ENCODE measurements at regions not wholly inside any gene's neighbourhood (a gene's known extent, or its start where the extent isn't known, plus 50 kb on each side); places are given as distances from the start of the nearest gene placed in this dataset.
A peak's percentile ranks its signal among the peaks of the same experiment; 100 is the strongest.

GRCh38 chr16:85300406-85300968, 188.2 kb upstream of the CIBAR2 start:
- TF ChIP-seq CTCF (IDR thresholded peaks at IDR 0.05), result no peak
- DNase-seq (ENCODE audit: low spot score), result no peak
- H3K4me1 Mint-ChIP-seq (ENCODE audit: low read depth), result peaks cover 2% of the 10 kb centered on the region

DNA sequence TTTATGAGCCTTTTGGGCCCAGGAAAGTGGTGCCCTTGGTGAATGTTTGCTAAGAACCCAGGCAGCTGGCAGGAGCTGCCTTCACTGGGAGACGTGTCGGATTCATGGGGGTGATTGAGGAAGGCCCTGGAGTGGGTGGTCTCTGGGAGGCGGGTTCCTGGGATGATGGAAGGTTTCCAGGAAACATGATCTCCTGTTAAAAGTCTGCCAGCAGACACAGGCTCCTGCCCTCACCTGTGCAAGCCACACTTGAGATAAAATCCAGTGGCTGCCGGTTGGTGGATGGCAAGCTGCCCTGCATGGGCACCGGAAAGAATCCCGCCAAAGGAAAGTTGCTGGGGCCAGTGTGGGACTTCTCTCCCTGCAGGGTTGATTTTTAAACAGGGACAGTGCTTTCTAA, 189.0 kb upstream of the CIBAR2 start:
- no peak for TF ChIP-seq CTCF (IDR thresholded peaks at IDR 0.05)
- Mint-ChIP-seq H3K9me3 (ENCODE audit: low read depth) (no peaks in the 10 kb centered on the region), H3K4me1 (ENCODE audit: low read depth) (peaks cover 6% of the 10 kb centered on the region), H3K36me3 (ENCODE audit: low read depth) (no peaks in the 10 kb centered on the region), H3K27ac (ENCODE audit: unreplicated experiment) (no peak overlapping the region), H3K4me3 (ENCODE audit: unreplicated experiment) (no peak overlapping the region), H3K27me3 (ENCODE audit: low read depth) (peaks cover 14% of the 10 kb centered on the region)
- DNase-seq (ENCODE audit: low spot score), result no peak

More at GRCh38 chr16:85300406-85300968, 188.2 kb upstream of the CIBAR2 start:
- Mint-ChIP-seq H3K27me3 (ENCODE audit: low read depth) (peaks cover 11% of the 10 kb centered on the region), H3K27ac (ENCODE audit: unreplicated experiment) (no peak overlapping the region), H3K9me3 (ENCODE audit: low read depth) (no peaks in the 10 kb centered on the region), H3K4me3 (ENCODE audit: unreplicated experiment) (no peak overlapping the region), H3K36me3 (ENCODE audit: low read depth) (no peaks in the 10 kb centered on the region)

DNA sequence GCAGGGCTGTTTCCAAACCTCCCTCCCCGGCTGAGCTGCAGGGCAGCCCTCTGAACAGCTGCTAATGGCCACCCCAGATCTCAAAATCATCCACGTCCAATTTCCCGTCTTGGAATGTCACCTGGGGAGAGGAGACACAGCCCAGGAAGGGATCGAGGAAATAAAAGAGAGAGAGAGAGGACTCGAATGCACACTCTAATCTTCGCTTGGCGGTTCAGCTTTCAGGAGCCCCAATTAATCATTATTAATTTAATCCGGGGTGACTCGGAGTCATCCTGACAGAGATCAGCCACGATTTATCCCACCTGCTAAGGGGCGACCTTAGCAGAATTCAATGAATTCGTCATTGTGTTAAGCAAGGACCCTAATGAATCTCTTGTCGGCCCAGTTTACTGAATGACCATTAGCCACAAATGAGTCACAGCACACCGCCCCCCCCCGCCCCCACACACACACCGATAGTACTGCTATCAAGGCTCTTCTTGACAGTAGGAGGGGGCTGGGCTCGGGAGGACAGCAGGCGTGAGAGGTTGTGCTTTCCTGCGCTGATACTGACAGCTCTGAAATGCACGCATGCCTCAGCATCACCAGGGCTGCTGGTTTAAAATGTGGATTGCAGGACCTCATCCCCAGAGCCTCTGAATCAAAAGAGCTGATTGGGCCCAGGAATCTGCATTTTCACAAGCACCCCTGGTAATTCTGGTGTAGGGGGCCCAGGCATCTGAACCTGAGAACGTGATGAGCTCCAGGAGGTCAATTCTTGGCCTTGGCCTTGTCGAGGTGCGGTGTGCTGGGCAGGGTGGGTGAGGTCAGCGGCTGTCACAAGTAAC, 190.0 kb upstream of the CIBAR2 start:
- Mint-ChIP-seq H3K9me3 (ENCODE audit: low read depth) (no peaks in the 10 kb centered on the region), H3K27me3 (ENCODE audit: low read depth) (peaks cover 13% of the 10 kb centered on the region), H3K27ac (ENCODE audit: unreplicated experiment) (peak overlapping the region; percentile 33), H3K4me1 (ENCODE audit: low read depth) (peaks cover 7% of the 10 kb centered on the region), H3K4me3 (ENCODE audit: unreplicated experiment) (no peak overlapping the region), H3K36me3 (ENCODE audit: low read depth) (no peaks in the 10 kb centered on the region)
- DNase-seq (ENCODE audit: low spot score), result no peak
- TF ChIP-seq CTCF (IDR thresholded peaks at IDR 0.05), result no peak

DNA sequence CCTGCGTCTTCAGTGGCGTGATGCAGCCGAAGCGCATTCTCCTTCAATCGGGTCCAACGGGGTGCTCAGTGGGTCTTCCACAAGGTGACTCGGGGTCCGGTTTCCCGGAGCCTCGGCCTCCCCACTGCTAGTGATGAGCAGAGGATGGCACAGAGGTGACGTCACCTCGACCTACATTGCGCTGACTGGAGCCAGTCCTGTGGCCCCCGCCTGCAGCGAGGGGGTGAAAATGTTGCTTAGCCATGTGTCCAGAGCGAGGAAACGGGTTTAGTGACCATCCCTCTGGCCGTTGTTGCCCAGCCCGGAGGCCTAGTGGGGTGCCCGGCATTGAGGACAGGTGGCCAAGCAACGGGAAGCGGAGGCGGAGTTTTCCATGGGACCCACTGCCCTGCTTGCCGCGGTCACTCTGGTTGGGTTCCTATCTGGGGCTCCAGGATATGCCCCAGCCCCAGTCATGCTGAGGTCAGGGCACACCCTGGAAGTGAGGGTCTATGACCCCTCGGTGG, 190.6 kb upstream of the CIBAR2 start:
- Mint-ChIP-seq H3K27ac (ENCODE audit: unreplicated experiment) (no peak overlapping the region), H3K36me3 (ENCODE audit: low read depth) (no peaks in the 10 kb centered on the region), H3K9me3 (ENCODE audit: low read depth) (no peaks in the 10 kb centered on the region), H3K4me1 (ENCODE audit: low read depth) (peaks cover 7% of the 10 kb centered on the region), H3K27me3 (ENCODE audit: low read depth) (peaks cover 18% of the 10 kb centered on the region), H3K4me3 (ENCODE audit: unreplicated experiment) (no peak overlapping the region)
- TF ChIP-seq CTCF (IDR thresholded peaks at IDR 0.05), result no peak
- DNase-seq (ENCODE audit: low spot score), result no peak

- no peak for DNase-seq (ENCODE audit: low spot score)
- Mint-ChIP-seq H3K27ac (ENCODE audit: unreplicated experiment) (no peak overlapping the region), H3K27me3 (ENCODE audit: low read depth) (peaks cover 20% of the 10 kb centered on the region), H3K4me3 (ENCODE audit: unreplicated experiment) (no peak overlapping the region), H3K4me1 (ENCODE audit: low read depth) (peaks cover 7% of the 10 kb centered on the region), H3K36me3 (ENCODE audit: low read depth) (no peaks in the 10 kb centered on the region), H3K9me3 (ENCODE audit: low read depth) (no peaks in the 10 kb centered on the region)
- TF ChIP-seq CTCF (IDR thresholded peaks at IDR 0.05), result peak; percentile 97
These were observed 191.1 kb upstream of the CIBAR2 start for GRCh38 chr16:85303354-85303883.

All from chondrocyte (in vitro differentiated cells).